ENCODE measurements at regions not wholly inside any gene's neighbourhood (a gene's known extent, or its start where the extent isn't known, plus 50 kb on each side); places are given as distances from the start of the nearest gene placed in this dataset.
"Not testable (repeated sequence)": the region's sequence is repeated elsewhere in the genome, so short reads cannot be mapped to it uniquely, and the experiment has no call there.

GRCh38 chr20:55678970-55679667 is 326.2 kb downstream of the CBLN4 start:
- DNase-seq = no peak

GRCh38 chr20:55678126-55678525 is 327.2 kb downstream of the CBLN4 start:
- no peak for DNase-seq

GRCh38 chr20:55677011-55677410 is 328.3 kb downstream of the CBLN4 start:
- DNase-seq = no peak

- DNase-seq = no peak
Measured at GRCh38 chr20:55676097-55676496, 329.2 kb downstream of the CBLN4 start.

GRCh38 chr20:55668631-55669030 is 336.7 kb downstream of the CBLN4 start:
- DNase-seq = no peak

- no peak for DNase-seq
Measured at GRCh38 chr20:55667955-55668354, 337.4 kb downstream of the CBLN4 start.

GRCh38 chr20:55667024-55667423 is 338.3 kb downstream of the CBLN4 start:
- no peak for DNase-seq

- no peak for DNase-seq
Measured at GRCh38 chr20:55656231-55656775, 349.0 kb downstream of the CBLN4 start.

GRCh38 chr20:55650657-55651360 is 354.5 kb downstream of the CBLN4 start:
- DNase-seq = no peak

- DNase-seq = no peak
Measured at GRCh38 chr20:55649254-55649653, 356.1 kb downstream of the CBLN4 start.

GRCh38 chr20:55646851-55647250 is 358.5 kb downstream of the CBLN4 start:
- no peak for DNase-seq

- no peak for DNase-seq
Measured at GRCh38 chr20:55641497-55641896, 363.8 kb downstream of the CBLN4 start.

GRCh38 chr20:55635870-55636269 is 369.4 kb downstream of the CBLN4 start:
- no peak for DNase-seq

- no peak for DNase-seq
Measured at GRCh38 chr20:55632592-55632991, 372.7 kb downstream of the CBLN4 start.

GRCh38 chr20:55629143-55629542 is 376.2 kb downstream of the CBLN4 start:
- not testable (repeated sequence) for DNase-seq

- DNase-seq = no peak
Measured at GRCh38 chr20:55626716-55627115, 378.6 kb downstream of the CBLN4 start.

GRCh38 chr20:55616367-55616766 is 389.0 kb downstream of the CBLN4 start:
- no peak for DNase-seq

GRCh38 chr20:55615818-55616217 is 389.5 kb downstream of the CBLN4 start:
- DNase-seq = no peak

GRCh38 chr20:55614220-55614757 is 391.0 kb downstream of the CBLN4 start:
- DNase-seq = no peak

- no peak for DNase-seq
Measured at GRCh38 chr20:55610756-55611155, 394.6 kb downstream of the CBLN4 start.

GRCh38 chr20:55605594-55605993 is 399.7 kb downstream of the CBLN4 start:
- DNase-seq = no peak

- no peak for DNase-seq
Measured at GRCh38 chr20:55597526-55597925, 407.8 kb downstream of the CBLN4 start.

- no peak for DNase-seq
Measured at GRCh38 chr20:55596431-55596830, 408.9 kb downstream of the CBLN4 start.

GRCh38 chr20:55592866-55593265 is 412.5 kb downstream of the CBLN4 start:
- no peak for DNase-seq

All from fibroblast of skin of right quadriceps (primary cell).